SK-N-SH treated with all-trans-retinoic acid at 6 μM for 48 hours (cell line): ENCODE measurements at regions not wholly inside any gene's neighbourhood (a gene's known extent, or its start where the extent isn't known, plus 50 kb on each side); places are given as distances from the start of the nearest gene placed in this dataset.

Experiments used
- ATAC-seq: fragments of 200-7000 bp; cut with Tn5 transposase; 3 replicates; pipeline ENCODE4 v1.9.1; 2020; ENCODE audit warnings: mild to moderate bottlenecking, moderate library complexity
- ARNTL ChIP-seq: fragments of 450-650 bp; formaldehyde crosslinking; IDR thresholded peaks from 2 replicates; pipeline ENCODE4 v1.5.0; 2020; ENCODE audit warnings: low read depth, mild to moderate bottlenecking, moderate library complexity, borderline replicate concordance
- BACH2 ChIP-seq: fragments of 250-450 bp; sonication (Bioruptor Pico); IDR thresholded peaks from 2 replicates; pipeline ENCODE4 v1.9.0; 2021; ENCODE audit warnings: mild to moderate bottlenecking, borderline replicate concordance
- CSDC2 ChIP-seq: fragments of 250-450 bp; sonication (Bioruptor Pico); IDR thresholded peaks from 2 replicates; pipeline ENCODE4 v1.5.0; 2020; ENCODE audit warnings: mild to moderate bottlenecking, moderate library complexity
- CSRNP3 ChIP-seq: fragments of 250-450 bp; sonication (Bioruptor Pico); IDR thresholded peaks from 2 replicates; pipeline ENCODE4 v1.5.1; 2021; ENCODE audit warnings: mild to moderate bottlenecking, moderate library complexity
- ESRRG ChIP-seq: fragments of 250-450 bp; sonication (Bioruptor Pico); IDR thresholded peaks from 2 replicates; pipeline ENCODE4 v1.6.1; 2021; ENCODE audit warnings: mild to moderate bottlenecking
- GLIS3 ChIP-seq: fragments of 250-450 bp; sonication (Bioruptor Pico); IDR thresholded peaks from 2 replicates; pipeline ENCODE4 v1.5.0; 2020; ENCODE audit warnings: mild to moderate bottlenecking, moderate library complexity
- ISL1 ChIP-seq: fragments of 250-450 bp; sonication (Bioruptor Pico); IDR thresholded peaks from 2 replicates; pipeline ENCODE4 v2.1.2; 2022; ENCODE audit warnings: mild to moderate bottlenecking, moderate library complexity
- OSR1 ChIP-seq: fragments of 250-450 bp; sonication (Bioruptor Pico); IDR thresholded peaks from 2 replicates; pipeline ENCODE4 v1.8.0; 2022; ENCODE audit warnings: moderate library complexity, mild to moderate bottlenecking, inconsistent platforms
- PATZ1 ChIP-seq: fragments of 250-450 bp; sonication (Bioruptor Pico); IDR thresholded peaks from 2 replicates; pipeline ENCODE4 v1.8.0; 2020; ENCODE audit warnings: mild to moderate bottlenecking, moderate library complexity, borderline replicate concordance
- PPARA ChIP-seq: fragments of 250-450 bp; sonication (Bioruptor Pico); IDR thresholded peaks from 2 replicates; pipeline ENCODE4 v1.5.0; 2020; ENCODE audit warnings: mild to moderate bottlenecking, borderline replicate concordance
- SNAI2 ChIP-seq: fragments of 250-450 bp; sonication (Bioruptor Pico); IDR thresholded peaks from 2 replicates; pipeline ENCODE4 v1.5.0; 2020; ENCODE audit warnings: mild to moderate bottlenecking, moderate library complexity
- TCF4 ChIP-seq: fragments of 250-450 bp; sonication (Bioruptor Pico); IDR thresholded peaks from 2 replicates; pipeline ENCODE4 v1.8.0; 2021; ENCODE audit warnings: mild to moderate bottlenecking, moderate library complexity, borderline replicate concordance
- ZC3H10 ChIP-seq: fragments of 250-450 bp; sonication (Bioruptor Pico); IDR thresholded peaks from 2 replicates; pipeline ENCODE4 v1.5.1; 2021; ENCODE audit warnings: mild to moderate bottlenecking, moderate library complexity
- ZFP3 ChIP-seq: fragments of 250-450 bp; sonication (Bioruptor Pico); IDR thresholded peaks from 2 replicates; pipeline ENCODE4 v1.5.0; 2020; ENCODE audit warnings: mild to moderate bottlenecking, moderate library complexity
- ZFP30 ChIP-seq: fragments of 450-650 bp; formaldehyde crosslinking; IDR thresholded peaks from 2 replicates; pipeline ENCODE4 v1.5.0; 2022; ENCODE audit warnings: mild to moderate bottlenecking, moderate library complexity
- ZNF565 ChIP-seq: fragments of 450-650 bp; formaldehyde crosslinking; conservative IDR thresholded peaks from 2 replicates; pipeline ENCODE4 v1.5.0; 2020; ENCODE audit warnings: low read depth, mild to moderate bottlenecking, moderate library complexity
- ZNF8 ChIP-seq: fragments of 450-650 bp; formaldehyde crosslinking; IDR thresholded peaks from 2 replicates; pipeline ENCODE4 v1.5.0; 2020; ENCODE audit warnings: mild to moderate bottlenecking, moderate library complexity
- TF ChIP-seq, protein P1 (sequence below): fragments of 250-450 bp; sonication (Bioruptor Pico); IDR thresholded peaks from 2 replicates; pipeline ENCODE4 v1.5.0; 2020; ENCODE audit warnings: mild to moderate bottlenecking, moderate library complexity
- TF ChIP-seq, protein P2 (sequence below): fragments of 250-450 bp; sonication (Bioruptor Pico); IDR thresholded peaks from 2 replicates; pipeline ENCODE4 v1.5.1; 2020; ENCODE audit warnings: low read depth, mild to moderate bottlenecking, moderate library complexity
- TF ChIP-seq, protein P3 (sequence below): fragments of 250-450 bp; sonication (Bioruptor Pico); IDR thresholded peaks from 2 replicates; pipeline ENCODE4 v1.8.0; 2021; ENCODE audit warnings: low read depth, mild to moderate bottlenecking, moderate library complexity, borderline replicate concordance

DNA sequence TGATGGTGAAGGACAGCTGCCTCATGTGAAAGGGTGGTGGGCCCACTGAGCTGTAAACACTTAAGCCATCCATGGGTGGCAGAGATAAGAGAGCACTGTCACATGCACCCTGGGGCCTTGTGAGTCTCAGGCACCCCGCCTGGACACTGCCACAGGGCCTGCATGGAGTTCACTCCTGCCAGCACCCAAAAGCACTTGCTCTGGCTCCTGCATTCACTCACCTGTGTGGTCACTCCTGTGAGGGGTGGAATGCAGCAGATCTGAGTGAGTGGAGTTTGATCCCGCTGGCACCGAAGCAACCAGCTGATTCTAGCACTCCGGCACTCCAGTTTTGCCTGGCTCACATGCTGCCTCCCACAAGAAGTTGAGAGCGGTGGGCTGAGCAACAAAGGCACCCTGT is 1142.1 kb upstream of the PRMT6 start:
- TF ChIP-seq ZFP3 (CRISPR knock-in tag) (no peak), ARNTL (no peak), CSRNP3 (CRISPR knock-in tag) (no peak), GLIS3 (CRISPR knock-in tag) (no peak), ZFP30 (CRISPR knock-in tag) (no peak), OSR1 (CRISPR knock-in tag) (no peak), PATZ1 (CRISPR knock-in tag) (no peak), SNAI2 (CRISPR knock-in tag) (no peak), ZC3H10 (CRISPR knock-in tag) (no peak), ESRRG (CRISPR knock-in tag) (no peak), CSDC2 (no peak), ZNF8 (CRISPR knock-in tag) (no peak)
- TF ChIP-seq, protein P1, sequence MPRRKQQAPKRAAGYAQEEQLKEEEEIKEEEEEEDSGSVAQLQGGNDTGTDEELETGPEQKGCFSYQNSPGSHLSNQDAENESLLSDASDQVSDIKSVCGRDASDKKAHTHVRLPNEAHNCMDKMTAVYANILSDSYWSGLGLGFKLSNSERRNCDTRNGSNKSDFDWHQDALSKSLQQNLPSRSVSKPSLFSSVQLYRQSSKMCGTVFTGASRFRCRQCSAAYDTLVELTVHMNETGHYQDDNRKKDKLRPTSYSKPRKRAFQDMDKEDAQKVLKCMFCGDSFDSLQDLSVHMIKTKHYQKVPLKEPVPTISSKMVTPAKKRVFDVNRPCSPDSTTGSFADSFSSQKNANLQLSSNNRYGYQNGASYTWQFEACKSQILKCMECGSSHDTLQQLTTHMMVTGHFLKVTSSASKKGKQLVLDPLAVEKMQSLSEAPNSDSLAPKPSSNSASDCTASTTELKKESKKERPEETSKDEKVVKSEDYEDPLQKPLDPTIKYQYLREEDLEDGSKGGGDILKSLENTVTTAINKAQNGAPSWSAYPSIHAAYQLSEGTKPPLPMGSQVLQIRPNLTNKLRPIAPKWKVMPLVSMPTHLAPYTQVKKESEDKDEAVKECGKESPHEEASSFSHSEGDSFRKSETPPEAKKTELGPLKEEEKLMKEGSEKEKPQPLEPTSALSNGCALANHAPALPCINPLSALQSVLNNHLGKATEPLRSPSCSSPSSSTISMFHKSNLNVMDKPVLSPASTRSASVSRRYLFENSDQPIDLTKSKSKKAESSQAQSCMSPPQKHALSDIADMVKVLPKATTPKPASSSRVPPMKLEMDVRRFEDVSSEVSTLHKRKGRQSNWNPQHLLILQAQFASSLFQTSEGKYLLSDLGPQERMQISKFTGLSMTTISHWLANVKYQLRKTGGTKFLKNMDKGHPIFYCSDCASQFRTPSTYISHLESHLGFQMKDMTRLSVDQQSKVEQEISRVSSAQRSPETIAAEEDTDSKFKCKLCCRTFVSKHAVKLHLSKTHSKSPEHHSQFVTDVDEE = no peak
- TF ChIP-seq, protein P2, sequence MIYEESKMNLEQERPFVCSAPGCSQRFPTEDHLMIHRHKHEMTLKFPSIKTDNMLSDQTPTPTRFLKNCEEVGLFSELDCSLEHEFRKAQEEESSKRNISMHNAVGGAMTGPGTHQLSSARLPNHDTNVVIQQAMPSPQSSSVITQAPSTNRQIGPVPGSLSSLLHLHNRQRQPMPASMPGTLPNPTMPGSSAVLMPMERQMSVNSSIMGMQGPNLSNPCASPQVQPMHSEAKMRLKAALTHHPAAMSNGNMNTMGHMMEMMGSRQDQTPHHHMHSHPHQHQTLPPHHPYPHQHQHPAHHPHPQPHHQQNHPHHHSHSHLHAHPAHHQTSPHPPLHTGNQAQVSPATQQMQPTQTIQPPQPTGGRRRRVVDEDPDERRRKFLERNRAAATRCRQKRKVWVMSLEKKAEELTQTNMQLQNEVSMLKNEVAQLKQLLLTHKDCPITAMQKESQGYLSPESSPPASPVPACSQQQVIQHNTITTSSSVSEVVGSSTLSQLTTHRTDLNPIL (CRISPR knock-in tag) = no peak
- no peak for ATAC-seq

DNA sequence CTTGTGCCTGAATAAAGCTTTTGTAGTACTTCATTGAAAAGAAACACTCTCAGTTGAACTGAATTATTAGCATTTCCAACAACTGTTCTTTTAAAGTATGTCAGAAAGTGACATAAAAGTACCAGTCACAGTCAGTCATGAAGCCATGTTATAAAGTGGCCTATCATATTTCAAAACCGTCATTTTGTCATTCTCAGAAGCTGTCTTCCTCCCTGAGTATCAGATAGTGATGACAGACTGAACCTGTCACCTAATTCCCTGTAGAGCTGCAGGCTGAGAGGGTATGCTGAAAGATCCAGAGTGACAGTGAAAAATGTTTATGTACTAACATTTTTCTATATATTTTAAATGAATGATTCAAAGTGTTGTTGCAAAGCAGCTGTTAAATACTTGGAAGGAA is 1121.7 kb upstream of the PRMT6 start:
- no peak for ATAC-seq
- TF ChIP-seq ZFP30 (CRISPR knock-in tag) (no peak), TCF4 (CRISPR knock-in tag) (no peak), PPARA (no peak), ESRRG (CRISPR knock-in tag) (no peak), ISL1 (CRISPR knock-in tag) (no peak), ZFP3 (CRISPR knock-in tag) (no peak)
- TF ChIP-seq, protein P3, sequence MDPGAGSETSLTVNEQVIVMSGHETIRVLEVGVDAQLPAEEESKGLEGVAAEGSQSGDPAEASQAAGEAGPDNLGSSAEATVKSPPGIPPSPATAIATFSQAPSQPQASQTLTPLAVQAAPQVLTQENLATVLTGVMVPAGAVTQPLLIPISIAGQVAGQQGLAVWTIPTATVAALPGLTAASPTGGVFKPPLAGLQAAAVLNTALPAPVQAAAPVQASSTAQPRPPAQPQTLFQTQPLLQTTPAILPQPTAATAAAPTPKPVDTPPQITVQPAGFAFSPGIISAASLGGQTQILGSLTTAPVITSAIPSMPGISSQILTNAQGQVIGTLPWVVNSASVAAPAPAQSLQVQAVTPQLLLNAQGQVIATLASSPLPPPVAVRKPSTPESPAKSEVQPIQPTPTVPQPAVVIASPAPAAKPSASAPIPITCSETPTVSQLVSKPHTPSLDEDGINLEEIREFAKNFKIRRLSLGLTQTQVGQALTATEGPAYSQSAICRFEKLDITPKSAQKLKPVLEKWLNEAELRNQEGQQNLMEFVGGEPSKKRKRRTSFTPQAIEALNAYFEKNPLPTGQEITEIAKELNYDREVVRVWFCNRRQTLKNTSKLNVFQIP (CRISPR knock-in tag) = no peak
- TF ChIP-seq, protein P1 = no peak

GRCh38 chr1:105964879-105965278 is 1091.6 kb upstream of the PRMT6 start:
- no peak for ATAC-seq
- TF ChIP-seq OSR1 (CRISPR knock-in tag) (no peak), PATZ1 (CRISPR knock-in tag) (no peak), BACH2 (CRISPR knock-in tag) (no peak), CSDC2 (no peak), ZNF565 (CRISPR knock-in tag) (no peak), TCF4 (CRISPR knock-in tag) (no peak), ZFP3 (CRISPR knock-in tag) (no peak)
- TF ChIP-seq, protein P3 (CRISPR knock-in tag) = no peak
